Naive B cell (primary cell): ENCODE measurements at regions not wholly inside any gene's neighbourhood (a gene's known extent, or its start where the extent isn't known, plus 50 kb on each side); places are given as distances from the start of the nearest gene placed in this dataset.

Experiments
- ATAC-seq, 2 donors: fragments of 150-1000 bp; cut with Tn5 transposase; 2 replicates each; pipeline ENCODE4 v1.10.0; 2021; ENCODE audit warnings: low read depth in 2 of 2, mild to moderate bottlenecking in 2 of 2, moderate library complexity in 2 of 2
- DNase-seq: peaks from one replicate; pipeline ENCODE4 v3.0.0; 2022
- H3K27ac Mint-ChIP-seq, 6 donors: one replicate each; pipeline ENCODE4 v1.8.0; 2020 to 2022; ENCODE audit warnings: mild to moderate bottlenecking in 6 of 6, mixed read lengths in 6 of 6, moderate library complexity in 5 of 6, inconsistent platforms in 2 of 6
- H3K27me3 Mint-ChIP-seq, 3 donors: one replicate each; pipeline ENCODE4 v1.8.0; 2021 to 2022; ENCODE audit warnings: mixed read lengths in 3 of 3, mild to moderate bottlenecking in 1 of 3
- H3K36me3 Mint-ChIP-seq, 2 donors: one replicate each; pipeline ENCODE4 v1.8.0; 2020 to 2022; ENCODE audit warnings: mixed read lengths in 2 of 2, inconsistent platforms in 1 of 2, mild to moderate bottlenecking in 1 of 2
- H3K4me1 Mint-ChIP-seq, 3 donors: one replicate each; pipeline ENCODE4 v1.8.0; 2020 to 2022; ENCODE audit warnings: mixed read lengths in 3 of 3, inconsistent platforms in 1 of 3, mild to moderate bottlenecking in 1 of 3, moderate library complexity in 1 of 3
- H3K4me3 Mint-ChIP-seq, 8 donors: one replicate each; pipeline ENCODE4 v1.8.0; 2020 to 2022; ENCODE audit warnings: mild to moderate bottlenecking in 8 of 8, mixed read lengths in 8 of 8, moderate library complexity in 8 of 8, inconsistent platforms in 2 of 8
- H3K9me3 Mint-ChIP-seq, 7 donors: one replicate each; pipeline ENCODE4 v1.8.0; 2020 to 2022; ENCODE audit warnings: mixed read lengths in 7 of 7, mild to moderate bottlenecking in 5 of 7, inconsistent platforms in 2 of 7, moderate library complexity in 1 of 7

DNA sequence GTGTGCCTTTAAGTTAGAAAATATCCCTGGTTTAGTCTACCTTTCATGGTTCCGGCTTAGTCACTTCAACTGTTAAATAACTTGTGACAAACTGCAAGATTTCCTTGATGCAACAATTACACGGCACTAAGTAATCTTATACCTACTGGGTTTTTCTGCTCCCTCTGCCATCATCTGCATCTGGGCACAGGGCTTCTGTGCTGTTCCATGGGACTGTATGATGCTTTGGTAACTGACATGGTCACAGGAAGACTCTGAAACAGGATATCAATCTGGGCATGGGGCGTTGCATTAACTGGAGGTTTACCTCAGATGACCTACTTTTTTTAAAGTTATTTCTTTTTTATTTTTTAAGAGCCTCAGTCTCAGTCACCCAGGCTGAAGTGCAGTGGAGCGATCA, 365.4 kb downstream of the SS18 start:
- ATAC-seq (no peak), DNase-seq (no peak)
- Mint-ChIP-seq H3K4me1 (no peaks in the 10 kb centered on the region), H3K27me3 (peaks cover 6 to 23% (median 17%) of the 10 kb centered on the region in 3 donors), H3K36me3 (peaks cover 8 to 9% of the 10 kb centered on the region in 2 donors), H3K4me3 (no peak overlapping the region), H3K27ac (no peak overlapping the region), H3K9me3 (peaks cover 2 to 27% (median 9%) of the 10 kb centered on the region in 7 donors)

DNA sequence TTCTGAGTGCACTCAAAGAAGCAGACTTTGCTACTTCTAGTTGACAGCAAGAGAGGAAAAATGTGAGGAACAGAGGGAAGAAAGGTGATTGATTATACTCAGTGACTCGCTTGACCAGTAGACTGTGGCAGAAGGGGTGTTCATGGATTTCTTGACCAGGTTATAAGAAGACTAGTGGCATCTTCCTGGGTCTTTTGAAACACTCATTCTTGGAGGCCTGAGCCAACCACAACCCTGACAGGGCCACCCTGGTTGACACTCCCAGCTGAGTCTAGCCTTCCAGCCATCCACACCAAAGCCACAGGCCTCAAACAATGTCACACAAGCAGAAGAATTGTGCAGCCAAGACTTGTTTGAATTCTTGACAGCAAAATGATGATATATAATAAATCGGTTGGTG, 366.3 kb downstream of the SS18 start:
- no peak overlapping the region for H3K27ac Mint-ChIP-seq
- H3K36me3 Mint-ChIP-seq = peaks cover 8 to 9% of the 10 kb centered on the region in 2 donors
- peaks cover 2 to 18% (median 13%) of the 10 kb centered on the region in 7 donors for H3K9me3 Mint-ChIP-seq
- H3K4me3 Mint-ChIP-seq = peak overlapping the region in 1 of 8 donors; percentile 21
- DNase-seq (no peak), ATAC-seq (no peak)
- peaks cover 6 to 19% (median 17%) of the 10 kb centered on the region in 3 donors for H3K27me3 Mint-ChIP-seq
- no peaks in the 10 kb centered on the region for H3K4me1 Mint-ChIP-seq

DNA sequence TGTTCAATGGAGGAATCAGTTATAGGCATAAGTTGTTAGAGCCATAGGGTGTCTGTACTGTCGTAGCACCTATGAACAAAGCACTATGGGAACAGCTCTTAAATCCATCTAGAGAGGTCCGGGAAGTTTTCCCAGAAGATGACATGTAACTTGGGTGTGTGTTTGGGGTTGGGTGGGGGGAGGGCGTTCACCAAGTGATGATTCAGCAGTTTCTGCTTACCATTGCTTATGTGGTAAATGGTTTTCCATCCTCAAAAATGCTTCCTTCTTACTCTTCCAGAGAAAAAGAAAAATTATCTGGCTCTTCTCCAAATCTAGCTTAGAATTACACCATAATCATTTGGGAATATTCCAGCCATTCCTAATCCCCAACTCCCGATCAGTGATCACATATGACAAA, 361.1 kb upstream of the ZNF521 start:
- Mint-ChIP-seq H3K36me3 (peaks cover 0 to 6% of the 10 kb centered on the region in 2 donors), H3K4me1 (no peaks in the 10 kb centered on the region), H3K27ac (peak overlapping the region in 1 of 6 donors; percentile 10), H3K27me3 (peaks cover 0 to 8% (median 5%) of the 10 kb centered on the region in 3 donors), H3K4me3 (no peak overlapping the region), H3K9me3 (peaks cover 3 to 14% (median 9%) of the 10 kb centered on the region in 7 donors)
- ATAC-seq (no peak), DNase-seq (no peak)

DNA sequence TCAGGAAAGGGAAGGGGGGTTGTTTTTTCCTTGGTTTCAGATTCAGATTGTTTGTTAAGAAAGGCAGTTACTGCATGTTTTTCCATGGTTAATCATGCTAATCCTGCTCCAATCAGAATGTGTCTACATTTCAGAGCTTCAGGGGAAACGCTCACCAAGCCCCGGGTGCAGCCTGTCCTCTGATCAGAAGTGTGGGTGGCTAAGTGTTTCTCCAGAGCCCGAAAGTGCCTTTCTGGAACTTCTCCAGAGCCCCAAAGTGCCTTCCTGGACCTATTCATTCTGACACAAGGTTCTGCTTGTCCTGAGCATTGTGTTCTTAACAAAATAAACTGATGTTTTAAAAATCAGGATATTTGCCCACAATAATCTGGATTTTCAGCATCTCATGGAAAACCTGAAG, 359.0 kb upstream of the ZNF521 start:
- Mint-ChIP-seq H3K27me3 (peaks cover 0 to 8% (median 8%) of the 10 kb centered on the region in 3 donors), H3K36me3 (peaks cover 0 to 6% of the 10 kb centered on the region in 2 donors), H3K4me3 (no peak overlapping the region), H3K9me3 (peaks cover 0 to 10% (median 4%) of the 10 kb centered on the region in 7 donors), H3K27ac (no peak overlapping the region), H3K4me1 (no peaks in the 10 kb centered on the region)
- no peak for DNase-seq
- no peak for ATAC-seq

DNA sequence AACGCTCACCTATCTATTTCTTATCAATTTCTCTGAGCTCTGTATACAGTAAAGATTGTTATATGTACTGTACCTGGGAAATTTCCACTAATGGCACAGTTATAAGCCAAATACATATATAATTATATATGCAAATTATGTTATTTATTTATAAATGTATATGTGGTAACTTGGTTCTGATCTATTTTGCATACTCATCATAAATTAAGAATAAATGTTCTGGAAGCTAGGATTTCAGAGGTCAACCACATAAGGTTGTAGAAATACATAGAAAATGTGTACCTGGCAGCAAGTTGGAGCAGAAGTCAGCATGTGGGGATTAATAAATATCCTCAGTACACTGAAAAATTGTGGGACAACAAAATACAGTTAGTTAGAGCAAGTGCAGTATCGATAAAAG, 353.7 kb upstream of the ZNF521 start:
- no peak for DNase-seq
- ATAC-seq = no peak
- peaks cover 0 to 10% (median 4%) of the 10 kb centered on the region in 3 donors for H3K27me3 Mint-ChIP-seq
- H3K4me3 Mint-ChIP-seq = no peak overlapping the region
- no peak overlapping the region for H3K27ac Mint-ChIP-seq
- peaks cover 0 to 6% (median 0%) of the 10 kb centered on the region in 7 donors for H3K9me3 Mint-ChIP-seq
- no peaks in the 10 kb centered on the region for H3K36me3 Mint-ChIP-seq
- no peaks in the 10 kb centered on the region for H3K4me1 Mint-ChIP-seq

DNA sequence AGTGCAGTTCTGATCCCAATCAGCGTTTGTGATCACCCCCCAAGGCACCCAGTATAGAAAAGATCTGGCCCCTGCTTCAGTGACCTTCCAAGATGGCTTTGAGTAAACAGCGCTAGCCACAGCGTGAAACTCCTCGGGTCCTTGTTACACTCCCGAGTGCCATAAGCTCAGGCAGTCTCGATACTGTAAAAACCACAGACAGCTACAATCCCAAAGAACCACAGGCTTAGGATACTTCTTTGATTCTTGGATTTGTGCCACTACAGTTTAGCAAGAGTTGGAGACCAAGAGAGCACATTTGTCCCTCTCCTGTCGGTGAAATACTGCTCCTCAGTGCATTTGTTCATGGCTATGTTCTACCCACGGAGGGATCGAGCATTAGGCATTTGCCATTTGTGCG, 352.5 kb upstream of the ZNF521 start:
- Mint-ChIP-seq H3K9me3 (peaks cover 0 to 6% (median 0%) of the 10 kb centered on the region in 7 donors), H3K27ac (no peak overlapping the region), H3K36me3 (no peaks in the 10 kb centered on the region), H3K27me3 (peaks cover 0 to 10% (median 4%) of the 10 kb centered on the region in 3 donors), H3K4me1 (no peaks in the 10 kb centered on the region), H3K4me3 (no peak overlapping the region)
- ATAC-seq = no peak
- no peak for DNase-seq

DNA sequence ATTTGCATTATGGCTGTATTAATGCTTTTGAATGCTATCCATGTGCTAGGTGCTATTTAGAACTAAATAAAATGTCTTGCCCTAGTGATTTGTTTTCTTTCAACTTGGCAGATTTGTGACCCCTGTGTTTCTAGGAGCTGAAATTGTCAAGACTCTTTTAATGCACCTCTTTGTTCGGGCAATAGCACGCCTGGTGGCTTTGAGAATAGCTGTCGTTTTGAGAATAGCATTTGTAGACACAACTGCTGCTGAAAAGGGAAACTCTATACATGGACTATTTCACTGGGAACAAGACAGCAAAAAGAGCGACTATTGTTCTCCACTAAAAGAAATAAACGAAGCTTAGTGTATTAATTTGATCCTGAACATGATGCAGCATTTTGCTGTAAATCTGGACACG, 352.1 kb upstream of the ZNF521 start:
- ATAC-seq = no peak
- peaks cover 0 to 10% (median 4%) of the 10 kb centered on the region in 3 donors for H3K27me3 Mint-ChIP-seq
- no peaks in the 10 kb centered on the region for H3K36me3 Mint-ChIP-seq
- H3K9me3 Mint-ChIP-seq = peaks cover 0 to 6% (median 0%) of the 10 kb centered on the region in 7 donors
- DNase-seq = no peak
- H3K27ac Mint-ChIP-seq = no peak overlapping the region
- no peaks in the 10 kb centered on the region for H3K4me1 Mint-ChIP-seq
- H3K4me3 Mint-ChIP-seq = no peak overlapping the region

DNA sequence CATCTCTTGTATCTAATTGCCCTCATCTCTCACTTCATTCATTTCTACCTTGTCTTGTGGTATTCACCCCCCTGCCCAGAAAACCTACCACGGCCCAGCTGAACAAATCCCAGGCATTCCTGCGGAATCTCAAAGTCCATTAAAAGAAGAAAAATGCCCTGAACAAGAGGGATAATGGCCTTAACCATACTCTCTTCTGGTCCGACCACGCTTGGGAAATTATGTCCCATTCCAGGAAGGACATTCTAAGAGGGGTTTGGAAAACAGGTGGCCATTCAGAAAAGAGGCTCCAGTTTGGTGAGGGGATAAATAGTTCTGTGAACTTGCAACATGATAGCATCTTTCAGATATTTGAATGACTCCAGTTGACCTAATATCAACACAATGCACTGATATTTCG, 349.9 kb upstream of the ZNF521 start:
- DNase-seq (no peak), ATAC-seq (no peak)
- no peaks in the 10 kb centered on the region for H3K4me1 Mint-ChIP-seq
- no peak overlapping the region for H3K27ac Mint-ChIP-seq
- H3K4me3 Mint-ChIP-seq = no peak overlapping the region
- no peaks in the 10 kb centered on the region for H3K36me3 Mint-ChIP-seq
- H3K27me3 Mint-ChIP-seq = peaks cover 0 to 10% (median 10%) of the 10 kb centered on the region in 3 donors
- H3K9me3 Mint-ChIP-seq = peaks cover 0 to 6% (median 0%) of the 10 kb centered on the region in 7 donors

DNA sequence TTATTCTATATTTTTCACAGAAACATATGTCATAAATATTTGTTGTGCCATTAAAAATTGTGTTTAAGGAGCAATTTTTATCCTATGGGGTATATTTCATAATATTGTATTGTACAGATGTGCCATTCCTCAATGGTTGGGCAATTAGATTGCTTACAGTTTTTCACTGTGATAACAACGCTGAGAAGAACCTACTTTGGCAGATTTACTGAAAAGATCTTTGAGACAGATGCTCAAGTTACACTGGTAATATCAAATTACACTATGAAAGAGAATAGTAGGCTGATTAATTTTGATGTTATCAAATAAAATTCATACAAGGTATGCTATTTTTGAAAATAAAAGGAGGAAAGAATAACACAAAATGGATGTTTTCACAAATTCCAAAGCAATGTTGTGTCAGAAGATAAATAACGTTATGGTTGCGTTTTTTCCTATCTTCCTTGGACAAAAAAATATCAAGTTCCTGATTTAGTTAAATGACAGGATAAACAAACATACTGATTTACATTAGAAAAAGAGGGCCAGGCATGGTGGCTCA, 335.1 kb upstream of the ZNF521 start:
- H3K4me3 Mint-ChIP-seq = no peak overlapping the region
- DNase-seq = no peak
- no peaks in the 10 kb centered on the region for H3K4me1 Mint-ChIP-seq
- peaks cover 0 to 5% (median 0%) of the 10 kb centered on the region in 7 donors for H3K9me3 Mint-ChIP-seq
- H3K36me3 Mint-ChIP-seq = no peaks in the 10 kb centered on the region
- H3K27ac Mint-ChIP-seq = no peak overlapping the region
- ATAC-seq = no peak
- peaks cover 0 to 16% (median 4%) of the 10 kb centered on the region in 3 donors for H3K27me3 Mint-ChIP-seq

DNA sequence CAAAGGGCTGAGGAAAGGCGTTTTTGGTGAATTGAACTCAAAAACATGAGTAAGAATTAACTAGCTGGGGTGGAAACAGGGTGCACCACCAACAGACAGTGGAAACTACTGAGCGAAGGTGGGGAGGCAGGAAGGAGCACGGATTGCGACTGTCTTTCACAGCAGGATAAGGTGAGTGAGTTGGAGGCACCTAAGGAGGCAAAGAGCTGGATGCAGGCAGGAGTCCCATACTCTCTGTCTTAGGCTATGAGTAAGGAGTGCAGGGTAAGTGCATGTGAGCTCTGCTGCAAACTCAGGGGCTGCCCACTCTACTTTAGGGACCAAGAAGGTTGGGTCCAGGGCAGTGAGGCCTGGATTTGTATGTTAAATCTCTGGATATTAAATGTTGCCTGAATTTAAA, 333.1 kb upstream of the ZNF521 start:
- peaks cover 0 to 17% (median 4%) of the 10 kb centered on the region in 3 donors for H3K27me3 Mint-ChIP-seq
- H3K9me3 Mint-ChIP-seq = peaks cover 0 to 5% (median 0%) of the 10 kb centered on the region in 7 donors
- no peak overlapping the region for H3K27ac Mint-ChIP-seq
- no peak overlapping the region for H3K4me3 Mint-ChIP-seq
- H3K4me1 Mint-ChIP-seq = no peaks in the 10 kb centered on the region
- no peak for ATAC-seq
- H3K36me3 Mint-ChIP-seq = no peaks in the 10 kb centered on the region
- no peak for DNase-seq

DNA sequence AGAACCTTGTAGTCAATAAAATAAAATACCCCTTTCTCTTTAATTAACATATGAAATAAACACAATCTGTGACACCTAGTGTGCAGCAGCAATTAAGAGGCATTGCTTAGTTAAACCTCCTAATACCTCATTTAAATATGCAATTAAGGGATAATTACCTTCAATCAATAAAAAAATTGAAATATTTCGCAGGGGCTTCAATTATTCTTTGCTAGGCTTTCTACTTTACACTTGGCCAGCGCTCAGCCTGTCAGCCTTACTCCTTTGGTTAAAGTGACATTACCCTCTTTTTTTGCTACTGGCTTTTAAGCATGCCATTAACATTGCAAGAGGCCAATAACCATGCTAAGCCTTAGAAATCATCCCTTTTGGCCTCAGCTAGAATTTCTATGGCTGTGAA, 327.5 kb upstream of the ZNF521 start:
- no peaks in the 10 kb centered on the region for H3K4me1 Mint-ChIP-seq
- no peak overlapping the region for H3K4me3 Mint-ChIP-seq
- H3K9me3 Mint-ChIP-seq = peaks cover 0 to 2% (median 0%) of the 10 kb centered on the region in 7 donors
- peaks cover 0 to 8% (median 0%) of the 10 kb centered on the region in 3 donors for H3K27me3 Mint-ChIP-seq
- no peak for ATAC-seq
- H3K36me3 Mint-ChIP-seq = no peaks in the 10 kb centered on the region
- no peak overlapping the region for H3K27ac Mint-ChIP-seq
- no peak for DNase-seq

DNA sequence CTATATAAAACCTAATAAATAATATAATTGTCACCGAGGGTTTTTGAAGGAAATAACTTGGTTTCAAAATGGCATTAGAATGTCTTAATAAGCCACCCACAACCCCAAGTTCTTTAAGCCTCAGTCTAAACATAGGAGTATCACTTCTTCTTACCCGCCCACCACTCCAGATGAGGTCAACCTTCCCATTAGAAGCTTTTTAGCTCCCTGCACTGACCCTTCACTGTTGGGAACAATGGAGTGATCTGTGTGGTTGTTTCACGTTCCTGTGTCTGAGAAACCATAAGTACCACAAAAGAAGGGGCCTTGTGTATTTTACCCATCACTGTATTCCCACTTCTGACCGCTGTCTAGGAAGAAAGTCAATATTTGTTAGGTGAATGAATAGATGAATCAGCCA, 326.3 kb upstream of the ZNF521 start:
- no peak overlapping the region for H3K27ac Mint-ChIP-seq
- H3K4me1 Mint-ChIP-seq = no peaks in the 10 kb centered on the region
- peaks cover 0 to 11% (median 4%) of the 10 kb centered on the region in 3 donors for H3K27me3 Mint-ChIP-seq
- DNase-seq (no peak), ATAC-seq (no peak)
- H3K9me3 Mint-ChIP-seq = no peaks in the 10 kb centered on the region
- H3K4me3 Mint-ChIP-seq = no peak overlapping the region
- no peaks in the 10 kb centered on the region for H3K36me3 Mint-ChIP-seq

DNA sequence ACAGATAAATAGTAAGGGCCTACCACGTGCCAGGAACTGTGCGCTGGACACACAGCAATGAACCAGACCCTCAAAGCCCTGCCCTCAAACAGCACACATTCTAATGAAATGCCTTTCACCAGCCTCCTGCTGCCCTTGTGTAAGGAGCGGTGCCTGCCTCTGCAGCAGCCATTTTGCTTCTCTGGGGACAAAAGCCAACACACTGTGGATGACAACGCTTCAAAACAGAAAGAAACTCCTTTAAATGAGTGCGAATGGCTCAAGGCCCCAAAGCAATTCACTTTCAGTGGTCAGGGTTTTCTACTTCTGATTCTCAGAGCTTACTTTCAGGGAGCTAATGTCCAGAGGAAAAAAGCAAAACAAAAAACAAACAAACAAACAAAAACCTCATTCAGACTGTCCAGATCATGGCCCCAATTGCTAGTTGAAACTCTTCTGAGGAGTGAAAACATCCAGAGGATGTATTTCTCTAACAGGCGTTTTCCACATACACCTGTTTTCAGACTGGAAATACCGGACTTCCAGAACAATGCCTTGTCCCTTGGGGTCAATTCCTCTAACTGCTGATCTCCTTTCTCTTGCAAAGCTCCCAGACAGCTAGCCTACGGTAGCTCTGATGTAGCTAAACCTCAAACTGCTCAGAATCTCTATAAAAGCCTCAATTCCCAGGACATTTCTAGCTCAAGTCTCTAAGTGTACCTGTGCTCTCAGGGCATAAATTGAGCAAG, 323.3 kb upstream of the ZNF521 start:
- Mint-ChIP-seq H3K9me3 (peaks cover 0 to 5% (median 0%) of the 10 kb centered on the region in 7 donors), H3K27ac (no peak overlapping the region), H3K27me3 (peaks cover 8 to 18% (median 8%) of the 10 kb centered on the region in 3 donors), H3K4me3 (no peak overlapping the region), H3K36me3 (no peaks in the 10 kb centered on the region), H3K4me1 (no peaks in the 10 kb centered on the region)
- ATAC-seq (no peak), DNase-seq (no peak)

DNA sequence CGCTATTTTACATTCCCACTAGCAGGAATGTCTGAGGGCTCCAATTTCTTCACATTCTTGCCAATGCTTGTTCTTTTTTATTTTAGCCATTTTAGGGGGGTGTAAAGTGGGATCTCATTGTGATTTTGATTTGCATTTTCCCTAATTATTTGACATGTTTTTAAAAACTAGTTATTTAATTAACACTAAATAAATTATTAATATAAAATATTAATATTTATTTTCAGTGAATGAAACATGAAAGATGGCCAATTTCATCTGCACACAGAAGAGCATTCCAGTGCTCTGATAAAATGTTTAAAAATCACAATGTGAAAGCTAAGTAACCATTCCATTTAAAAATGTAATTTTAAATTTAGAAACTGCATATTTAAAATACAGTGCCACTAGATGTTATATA, 322.2 kb upstream of the ZNF521 start:
- no peak for DNase-seq
- H3K27me3 Mint-ChIP-seq = peaks cover 8 to 17% (median 8%) of the 10 kb centered on the region in 3 donors
- H3K27ac Mint-ChIP-seq = no peak overlapping the region
- H3K4me1 Mint-ChIP-seq = no peaks in the 10 kb centered on the region
- H3K36me3 Mint-ChIP-seq = no peaks in the 10 kb centered on the region
- no peak for ATAC-seq
- H3K9me3 Mint-ChIP-seq = peaks cover 0 to 5% (median 0%) of the 10 kb centered on the region in 7 donors
- H3K4me3 Mint-ChIP-seq = no peak overlapping the region
